IPS-NIHi7 (cell line): ENCODE measurements at regions not wholly inside any gene's neighbourhood (a gene's known extent, or its start where the extent isn't known, plus 50 kb on each side); places are given as distances from the start of the nearest gene placed in this dataset.

Source experiments
- DNase-seq: peaks from one replicate; pipeline ENCODE4 v3.0.0; 2012; ENCODE audit warnings: mixed read lengths; ENCODE audit errors: extremely low spot score

DNA sequence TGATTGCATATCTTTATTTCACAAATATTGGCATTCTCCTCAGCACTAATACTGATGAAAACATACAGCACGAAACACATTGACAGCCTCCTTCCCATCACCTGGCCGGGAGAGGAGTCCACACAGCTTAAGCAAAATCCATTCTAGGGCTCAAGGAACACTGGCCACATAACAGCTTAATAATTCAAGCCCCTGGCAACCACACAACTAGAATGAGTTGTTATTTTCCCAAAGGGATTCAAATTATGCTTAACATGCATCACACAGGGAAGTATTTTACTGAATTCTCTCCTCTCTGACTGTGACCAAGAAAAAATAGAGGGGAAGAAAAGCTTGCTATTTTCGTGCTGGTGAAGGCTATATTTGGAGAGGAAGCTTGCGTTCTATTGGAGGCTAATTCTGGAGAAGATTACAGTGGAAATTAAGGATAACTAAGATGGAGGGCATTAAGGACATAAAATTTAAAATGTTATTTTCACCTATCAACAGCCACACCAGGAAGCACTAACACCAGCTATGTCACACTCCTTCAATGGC lies 198.5 kb downstream of the ADGRG6 start:
- DNase-seq = no peak

DNA sequence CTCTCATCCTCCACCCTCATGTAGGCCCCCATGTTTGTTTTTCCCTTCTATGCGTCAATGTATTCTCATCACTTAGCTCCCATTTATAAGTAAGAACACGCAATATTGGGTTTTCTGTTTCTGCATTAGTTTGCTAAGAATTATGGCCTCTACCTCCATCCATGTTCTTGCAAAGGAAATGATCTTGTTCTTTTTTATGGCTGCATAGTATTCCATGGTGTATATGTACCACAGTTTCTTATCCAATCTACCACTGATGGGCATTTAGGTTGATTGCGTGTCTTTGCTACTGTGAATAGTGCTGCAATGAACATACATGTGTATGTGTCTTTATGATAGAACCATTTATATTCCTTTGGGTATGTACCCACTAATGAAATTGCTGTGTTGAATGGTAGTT lies 200.0 kb downstream of the ADGRG6 start:
- no peak for DNase-seq

DNA sequence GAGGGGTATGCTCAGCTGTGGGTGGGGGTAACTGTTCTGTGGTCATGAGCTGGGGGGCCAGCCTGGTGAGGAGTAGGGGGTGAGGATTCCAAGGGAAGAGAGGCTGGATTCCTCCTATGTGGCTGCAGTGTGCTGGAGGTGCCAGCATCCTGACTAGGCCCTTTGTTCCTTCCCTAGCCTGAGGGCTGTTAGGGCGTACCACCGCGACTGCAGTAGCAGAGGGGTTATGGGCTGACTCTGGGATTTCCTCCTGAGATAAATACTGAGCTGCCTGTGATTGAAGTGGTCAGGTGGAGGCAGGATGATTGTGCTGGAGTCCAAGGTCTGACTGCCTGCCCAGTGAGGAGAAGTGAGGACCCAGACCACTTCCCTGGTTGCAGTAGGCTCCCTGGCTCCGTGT lies 205.3 kb downstream of the ADGRG6 start:
- no peak for DNase-seq

DNA sequence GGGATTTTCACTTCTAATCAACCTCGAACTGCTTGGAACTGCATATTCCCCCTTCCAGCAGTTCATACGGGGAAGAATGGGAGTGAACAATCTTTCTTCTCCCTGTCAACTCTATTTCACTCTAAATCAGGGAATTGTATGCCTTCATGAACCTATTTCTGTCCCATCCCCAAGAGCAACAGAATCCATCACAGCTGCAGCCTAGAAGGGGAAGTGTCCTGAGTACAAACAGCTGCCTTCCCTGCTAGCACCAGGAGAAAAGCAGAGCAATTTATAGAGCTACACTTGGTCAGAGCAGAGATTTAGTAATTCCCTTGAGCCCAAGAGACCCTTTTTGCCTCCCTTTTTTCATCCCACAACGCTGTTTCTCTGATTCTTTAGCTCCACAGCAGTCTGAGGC lies 208.4 kb downstream of the ADGRG6 start:
- DNase-seq = no peak

DNA sequence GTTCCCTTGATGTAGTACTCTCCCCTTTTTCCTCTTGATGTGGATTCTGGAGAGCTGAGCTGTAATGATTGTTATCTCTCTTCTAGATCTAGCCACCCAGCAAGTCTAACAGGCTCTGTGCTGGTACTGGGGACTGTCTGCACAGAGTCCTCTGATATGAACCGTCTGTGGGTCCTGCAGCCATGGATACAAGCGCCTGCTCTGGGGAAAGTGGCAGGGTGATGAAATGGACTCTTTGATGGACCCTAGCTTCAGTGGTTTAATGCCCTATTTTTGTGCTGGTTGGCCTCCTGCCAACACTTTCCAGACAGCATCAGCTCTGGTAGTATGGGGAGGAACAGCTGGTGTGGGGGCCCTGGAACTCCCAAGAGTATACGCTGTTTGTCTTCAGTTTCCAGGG lies 216.3 kb downstream of the ADGRG6 start:
- no peak for DNase-seq

DNA sequence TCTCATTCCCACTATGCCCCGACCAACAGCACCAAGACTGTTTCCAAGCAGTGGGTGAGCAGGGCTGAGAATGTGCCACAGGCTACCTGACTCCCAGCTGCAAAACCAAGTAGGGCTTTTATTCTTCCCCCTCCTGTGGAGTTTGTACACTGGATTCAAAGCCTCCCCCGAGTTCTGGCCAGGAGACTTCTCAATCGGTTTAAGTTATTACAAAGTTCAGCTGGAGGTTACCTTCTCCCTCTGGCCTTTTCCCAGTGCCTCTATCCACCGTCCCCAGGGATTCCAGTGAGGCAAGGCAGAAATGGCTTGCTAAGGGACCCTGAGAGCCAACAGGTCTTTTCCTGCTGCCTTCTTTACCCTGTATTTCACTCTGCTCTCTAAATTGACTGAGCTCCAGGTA lies 217.0 kb downstream of the ADGRG6 start:
- DNase-seq = no peak

DNA sequence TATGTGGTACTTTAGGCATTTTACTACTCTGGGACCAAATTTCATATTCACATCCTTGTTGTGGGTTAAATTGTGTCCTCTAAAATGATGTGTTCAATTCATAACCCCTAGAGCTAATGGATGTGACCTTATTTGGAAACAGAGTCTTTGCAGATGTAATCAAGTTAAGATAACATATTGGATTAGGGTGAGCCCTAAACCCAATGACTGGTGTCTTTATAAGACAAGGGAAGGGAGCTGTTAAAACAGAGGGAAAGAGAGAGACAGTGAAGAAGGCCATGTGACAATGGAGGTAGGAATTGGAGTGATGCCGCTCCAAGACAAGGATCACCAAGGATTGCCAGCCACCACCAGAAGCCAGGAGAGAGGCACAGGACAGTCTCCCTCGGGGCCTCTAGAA lies 220.0 kb downstream of the ADGRG6 start:
- DNase-seq = no peak

DNA sequence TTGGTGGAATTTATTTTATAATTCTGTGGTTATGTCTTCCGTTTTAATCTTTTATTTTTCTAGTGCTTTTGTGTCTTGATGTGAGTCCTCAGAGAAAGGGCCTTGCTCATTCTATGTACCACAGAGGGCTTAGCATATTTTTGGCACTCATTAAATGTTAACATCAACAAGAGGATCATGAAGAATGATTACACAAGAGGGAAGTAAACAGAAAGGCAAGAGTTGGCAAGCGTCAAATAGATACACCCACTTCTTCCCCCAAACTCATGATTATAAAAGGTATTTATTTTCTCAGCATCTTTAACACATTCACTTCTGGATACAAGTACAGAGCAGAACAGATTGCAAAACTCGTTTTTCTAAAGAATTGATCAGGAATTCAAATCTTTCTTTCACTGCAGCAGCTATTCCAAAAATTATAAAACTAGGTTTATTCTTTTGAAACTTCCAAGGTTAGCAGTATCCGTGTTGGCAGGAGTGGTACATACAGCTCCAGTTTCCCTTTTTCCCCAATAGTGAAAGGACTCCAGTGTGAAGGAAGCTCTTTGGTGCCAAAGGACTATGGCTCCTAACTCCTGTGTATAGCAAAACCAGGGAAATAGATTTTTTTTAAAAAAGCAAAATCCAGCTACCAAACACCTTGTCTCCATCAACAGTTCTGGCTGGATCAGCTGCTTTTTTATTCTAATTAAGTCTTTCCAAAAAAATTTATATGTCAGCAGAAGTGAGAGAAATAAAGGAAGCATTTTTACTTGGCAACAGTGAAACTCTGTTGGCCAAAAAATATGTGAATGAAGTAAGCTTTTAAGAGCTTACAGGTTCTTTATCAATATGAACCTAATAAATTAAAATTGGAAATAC lies 221.9 kb downstream of the ADGRG6 start:
- no peak for DNase-seq

DNA sequence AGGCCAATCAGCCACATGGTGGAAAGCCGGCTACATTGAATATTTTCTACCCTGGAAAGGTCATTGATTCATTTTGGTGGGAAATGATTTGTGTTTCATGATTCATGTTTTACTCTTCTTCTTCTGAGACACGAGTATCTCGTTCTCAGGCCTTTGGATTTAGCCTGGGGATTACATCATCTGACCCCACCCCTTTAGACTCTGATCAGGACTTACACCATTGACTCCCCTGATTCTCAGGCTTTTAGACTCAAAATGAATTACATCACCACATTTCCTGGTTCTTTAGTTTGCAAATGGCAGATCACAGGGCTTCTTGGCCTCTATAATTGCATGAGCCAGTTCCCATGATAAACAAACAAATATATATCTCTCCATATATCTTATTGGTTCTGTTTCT lies 228.8 kb downstream of the ADGRG6 start:
- no peak for DNase-seq

DNA sequence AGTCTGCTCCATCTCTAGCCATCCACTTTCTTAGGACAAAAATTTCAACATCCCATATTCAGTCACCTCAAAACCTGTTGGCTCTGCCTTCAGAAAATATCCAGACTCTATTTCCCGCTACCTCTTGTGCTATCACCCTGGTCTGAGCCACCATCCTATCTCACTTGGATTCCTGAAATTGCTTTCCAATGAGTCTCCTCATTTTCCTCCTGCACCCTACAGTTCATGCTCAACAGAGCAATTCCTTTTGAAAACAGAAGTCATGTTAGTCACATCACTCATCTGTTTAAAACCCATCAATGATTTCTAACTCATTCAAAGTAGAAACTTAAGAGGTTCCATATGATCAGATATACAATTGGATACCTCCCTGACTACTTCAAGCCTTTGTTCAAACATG lies 229.9 kb downstream of the ADGRG6 start:
- no peak for DNase-seq

DNA sequence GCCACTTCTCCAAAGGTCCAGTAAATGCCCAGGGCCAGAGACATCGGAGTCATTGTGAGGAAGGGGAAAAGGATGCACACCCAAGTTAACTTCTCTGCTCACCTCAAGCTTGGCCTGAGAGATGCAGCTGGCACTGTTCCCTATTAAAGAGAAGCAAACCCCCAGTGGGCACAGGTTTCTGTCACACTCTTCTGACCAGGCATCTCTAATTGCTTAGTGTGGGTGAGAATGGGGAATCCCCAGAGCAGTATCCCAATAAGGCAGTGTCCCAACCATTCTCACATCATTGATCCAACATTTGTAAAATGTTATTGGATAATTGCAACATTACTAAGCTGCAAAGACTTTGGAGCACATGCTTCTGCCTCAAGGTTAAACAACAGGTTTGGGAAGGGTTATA lies 232.3 kb downstream of the ADGRG6 start:
- DNase-seq = no peak

DNA sequence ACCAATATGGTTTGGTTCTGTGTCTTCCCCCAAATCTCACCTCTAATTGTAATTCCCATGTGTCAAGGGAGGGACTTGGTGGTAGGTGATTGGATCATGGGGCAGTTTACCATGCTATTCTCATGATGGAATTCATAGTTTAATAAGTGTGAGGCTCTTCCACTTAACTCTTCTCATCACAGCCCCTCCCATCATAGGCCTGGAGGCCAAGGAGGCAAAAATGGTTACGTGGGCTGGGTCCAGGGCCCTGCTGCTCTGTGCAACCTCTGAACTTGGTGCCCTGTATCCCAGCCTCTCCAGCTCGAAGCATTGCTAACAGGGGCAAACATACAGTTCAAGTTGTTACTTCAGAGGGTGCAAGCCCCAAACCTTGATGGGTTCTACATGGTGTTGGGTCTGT lies 232.7 kb downstream of the ADGRG6 start:
- DNase-seq = no peak

DNA sequence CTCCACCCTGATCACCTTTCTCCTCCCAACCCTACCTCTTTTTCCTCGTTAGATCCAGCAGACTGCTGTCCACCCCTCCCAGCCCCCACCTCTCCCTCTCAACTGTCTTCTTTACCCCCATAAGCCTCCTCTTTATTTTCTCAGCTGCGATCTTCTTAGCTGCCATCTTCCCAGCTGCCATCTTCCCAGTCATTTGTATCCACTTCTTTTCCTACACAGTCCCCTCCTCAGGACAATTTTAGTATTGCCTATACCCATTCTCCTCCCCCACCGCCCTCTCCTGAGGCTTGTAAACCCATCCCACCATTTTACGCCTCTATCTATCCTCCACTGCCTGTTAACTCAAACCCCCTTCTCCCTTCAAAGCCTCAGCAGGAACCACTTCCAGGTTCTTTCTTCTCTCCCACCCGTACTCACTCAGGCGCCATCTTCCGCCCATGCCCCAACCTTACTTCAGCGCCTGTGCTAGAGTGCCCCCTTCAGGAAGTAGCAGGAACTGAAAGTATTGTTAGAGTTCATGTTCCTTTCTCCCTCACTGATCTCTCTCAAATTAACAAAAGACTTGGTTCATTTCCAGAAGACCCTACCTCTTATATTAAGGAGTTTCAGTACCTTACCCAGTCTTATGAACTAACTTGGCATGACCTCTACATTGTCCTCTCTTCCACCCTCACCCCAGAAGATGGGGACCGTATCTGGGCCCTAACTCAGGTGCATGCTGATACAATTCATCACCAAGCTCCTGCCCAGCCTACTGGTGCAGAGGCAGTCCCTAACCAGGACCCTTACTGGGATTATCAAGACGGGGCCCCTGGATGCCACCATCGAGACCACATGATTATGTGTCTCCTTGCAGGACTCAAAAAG lies 236.0 kb downstream of the ADGRG6 start:
- peak; percentile 55 for DNase-seq

DNA sequence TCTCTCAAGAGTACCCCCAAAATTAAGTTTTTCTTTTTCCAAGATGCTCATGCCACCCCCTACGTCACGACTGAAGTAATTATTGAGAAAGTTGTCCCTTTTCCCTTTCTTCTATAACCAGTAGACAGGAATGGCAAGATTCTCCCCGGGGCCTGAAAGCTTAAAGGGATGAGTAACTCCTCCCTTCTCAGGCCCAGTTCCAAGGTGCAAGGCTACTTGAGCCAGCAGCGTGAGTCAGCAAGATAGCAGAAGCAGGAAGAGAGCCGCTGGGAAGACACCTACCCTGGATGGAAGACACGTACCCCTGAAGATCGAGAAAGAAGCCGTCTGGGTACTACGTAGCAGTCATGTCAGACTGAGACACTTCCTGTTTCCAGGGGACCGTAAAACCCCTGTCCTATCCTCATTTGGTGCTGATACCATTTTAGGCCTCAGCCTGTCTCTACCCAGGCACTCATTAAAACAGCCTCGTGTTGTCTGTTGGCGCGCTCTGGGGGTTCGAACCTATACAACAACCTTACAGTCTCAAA lies 241.0 kb downstream of the ADGRG6 start:
- no peak for DNase-seq

DNA sequence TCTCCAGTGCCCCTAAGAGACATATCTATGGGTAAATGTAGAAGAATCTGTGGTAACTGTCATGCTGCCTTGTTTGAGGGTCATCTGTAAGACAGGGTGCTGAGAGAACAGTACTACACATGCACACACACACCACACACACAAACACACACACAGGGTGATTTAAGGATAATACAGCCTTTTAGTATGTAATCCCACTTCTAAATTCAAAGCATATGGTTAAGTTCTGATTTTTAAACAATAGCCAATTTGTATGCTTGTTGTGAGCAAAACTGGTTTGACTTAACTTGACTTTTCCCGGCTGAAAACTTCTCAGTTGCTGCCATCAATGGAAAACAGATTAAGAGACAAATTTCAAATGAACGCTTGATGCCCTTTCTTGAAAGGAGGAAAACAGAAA lies 241.8 kb downstream of the ADGRG6 start:
- DNase-seq = no peak

DNA sequence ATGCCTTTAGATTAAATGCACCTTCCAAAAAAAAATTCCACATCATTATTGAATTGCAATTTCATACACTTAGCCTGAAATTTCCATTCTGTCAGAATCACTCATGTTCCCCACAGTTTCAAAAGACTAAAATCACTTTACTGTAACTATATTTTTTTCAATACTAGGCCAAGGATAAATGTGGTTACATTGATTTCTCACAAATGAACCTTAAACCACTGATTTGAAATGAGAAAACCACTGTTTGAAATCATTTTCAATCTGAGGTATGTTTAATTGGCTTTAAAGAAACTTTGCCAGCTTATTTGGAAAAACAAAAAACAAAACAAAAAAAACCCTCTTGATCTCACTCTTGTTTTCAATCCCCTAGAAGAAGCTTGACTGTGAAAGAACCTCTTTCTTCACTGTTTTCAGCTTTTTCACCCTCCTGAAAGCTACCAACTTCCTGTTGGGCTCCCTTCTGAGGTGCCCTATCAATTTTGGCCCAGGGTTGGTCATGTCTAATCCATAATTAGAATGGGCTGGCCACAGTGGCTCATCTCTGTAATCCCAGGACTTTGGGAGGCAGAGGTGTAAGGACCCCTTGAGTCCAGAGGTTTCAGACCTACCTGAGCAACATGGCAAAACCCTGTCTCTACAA lies 242.5 kb downstream of the ADGRG6 start:
- DNase-seq = no peak

DNA sequence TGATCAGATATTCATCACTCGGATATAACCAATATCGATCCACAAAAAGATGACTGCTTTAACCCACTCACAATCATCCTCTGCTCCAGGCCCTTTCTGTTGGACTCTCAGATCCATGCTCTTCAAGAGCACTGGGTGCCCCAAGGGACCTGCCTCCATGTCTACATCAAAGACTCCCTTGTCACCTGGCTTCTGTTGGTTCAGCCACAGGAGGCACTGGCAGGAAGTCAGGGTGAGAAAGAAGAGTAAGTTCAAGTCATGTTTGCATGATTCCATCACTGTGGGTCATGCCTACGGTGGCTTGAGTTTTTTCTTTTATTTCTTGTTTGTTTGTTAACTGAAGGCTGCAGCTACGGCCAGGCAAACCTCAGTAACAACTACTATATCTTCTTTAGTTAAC lies 243.3 kb downstream of the ADGRG6 start:
- DNase-seq = no peak

DNA sequence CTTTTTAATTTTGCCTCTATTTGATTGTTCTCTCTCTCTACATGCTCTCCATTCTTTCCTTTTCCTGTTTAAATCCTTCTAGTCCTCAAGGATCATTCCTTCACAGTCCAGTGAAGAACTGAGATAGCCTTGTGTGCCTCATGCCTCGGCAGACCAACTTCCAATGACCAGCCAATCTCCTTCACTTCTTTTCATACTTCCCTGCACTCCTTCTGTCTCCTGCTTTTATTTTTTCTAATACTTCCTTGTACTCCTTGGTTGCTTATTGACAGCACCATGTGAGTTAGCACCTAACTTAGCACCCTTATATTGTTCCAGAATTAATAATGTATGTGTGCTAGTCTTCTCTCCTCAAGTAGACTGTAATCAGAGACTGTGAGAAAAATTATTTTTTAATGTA lies 246.8 kb downstream of the ADGRG6 start:
- no peak for DNase-seq

DNA sequence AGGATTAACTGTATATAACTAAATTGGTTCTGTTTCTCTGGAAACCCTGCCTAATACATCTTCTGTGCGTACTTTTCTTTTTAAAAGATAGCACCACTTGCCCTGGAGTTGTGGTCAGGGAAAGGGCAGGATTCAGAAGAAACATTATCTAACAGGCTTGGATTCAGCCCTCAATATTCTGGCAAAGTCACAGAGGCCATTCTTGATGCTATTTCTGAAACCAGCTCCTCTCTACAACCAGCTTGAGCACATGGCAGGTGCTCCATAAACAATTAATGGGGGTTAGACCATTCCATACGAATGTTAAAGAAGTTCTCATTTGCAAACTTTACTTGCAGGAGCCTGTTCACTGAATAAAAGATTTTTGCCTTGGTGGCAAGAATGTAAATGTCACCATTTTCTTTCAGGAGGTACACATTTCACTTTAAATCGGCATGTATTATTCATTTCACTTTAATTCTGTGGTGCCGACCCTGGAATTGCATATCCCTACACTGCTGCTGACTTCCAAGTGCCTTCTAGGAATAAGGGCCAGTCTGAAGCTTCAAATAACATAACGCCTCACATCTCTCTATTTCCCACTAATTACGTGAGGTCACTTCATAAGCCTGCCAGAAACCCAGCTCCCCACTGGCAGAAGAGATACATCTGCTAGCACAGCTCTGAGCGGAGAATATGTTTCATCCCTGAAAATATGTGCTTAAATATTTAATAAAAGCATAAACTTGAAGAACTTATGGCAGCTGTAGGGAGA lies 248.7 kb downstream of the ADGRG6 start:
- DNase-seq = no peak

DNA sequence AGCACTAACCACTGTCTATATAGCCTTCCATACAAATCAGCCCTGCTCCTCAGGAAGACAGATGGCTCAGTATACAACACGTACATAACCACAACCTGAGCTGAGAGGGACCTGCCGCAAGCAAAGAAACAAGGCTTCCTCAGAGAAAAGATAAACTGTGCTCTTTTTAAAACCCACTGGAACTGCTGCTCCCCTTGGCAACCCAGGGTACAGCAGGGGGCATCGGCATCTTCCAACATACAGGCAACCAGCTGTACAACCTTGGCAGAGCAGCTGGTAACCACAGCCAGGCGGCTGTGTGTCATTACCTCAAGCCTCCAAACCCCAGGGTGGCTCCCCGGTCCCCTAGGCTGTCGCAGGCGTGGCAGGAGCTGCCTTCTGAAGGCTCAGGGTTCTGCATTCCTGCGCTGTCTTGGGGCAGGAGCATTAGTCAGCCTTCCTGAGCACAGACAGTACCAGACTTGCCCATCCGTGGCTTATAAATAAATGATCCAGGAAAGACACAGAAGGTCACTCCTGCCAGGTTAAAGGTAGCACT lies 249.5 kb downstream of the ADGRG6 start:
- DNase-seq = peak; percentile 23

DNA sequence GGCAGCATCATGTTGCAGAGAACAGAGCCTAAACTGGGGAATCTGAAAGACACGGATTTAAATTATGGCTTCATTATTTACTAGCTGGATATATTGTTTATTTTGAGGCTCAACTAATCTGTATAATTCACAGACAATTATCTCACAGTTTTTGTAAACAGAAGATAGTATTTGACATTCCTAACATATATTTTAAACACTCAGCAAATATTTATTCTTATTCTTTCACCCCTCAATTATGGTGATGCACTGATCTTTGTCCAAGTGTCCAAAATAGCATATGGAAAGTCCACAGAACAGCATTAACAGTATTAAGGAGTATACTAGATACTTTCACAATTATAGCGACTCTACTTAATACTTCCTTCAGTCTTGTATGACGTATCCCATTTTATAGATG lies 257.0 kb downstream of the ADGRG6 start:
- no peak for DNase-seq
